ENCODE measurements at regions not wholly inside any gene's neighbourhood (a gene's known extent, or its start where the extent isn't known, plus 50 kb on each side); places are given as distances from the start of the nearest gene placed in this dataset.

DNA sequence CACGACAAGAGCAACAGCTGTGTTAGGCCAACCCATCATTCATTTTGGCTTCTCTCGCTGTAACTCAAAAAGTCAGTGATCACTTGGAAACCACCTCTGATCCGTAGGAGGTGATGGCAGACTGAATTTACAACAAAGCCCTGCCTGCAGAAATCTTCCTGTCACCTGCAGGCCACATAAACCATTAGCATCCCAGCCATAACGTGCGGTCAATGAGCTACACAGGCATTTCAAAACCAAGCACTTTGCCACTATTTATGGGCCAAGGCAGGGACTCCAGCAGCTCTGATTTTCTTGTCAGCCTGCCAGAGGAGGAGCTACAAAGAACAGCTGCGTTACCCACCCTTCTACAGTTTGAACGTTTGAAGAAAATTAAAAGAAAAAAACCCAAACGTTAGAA is 228.1 kb upstream of the PPARGC1A start:
- no peaks in the 10 kb centered on the region for H3K4me1 Mint-ChIP-seq (ENCODE audit: low read depth)
- H3K36me3 Mint-ChIP-seq (ENCODE audit: low read depth), result no peaks in the 10 kb centered on the region
- H3K4me3 Mint-ChIP-seq, result no peak overlapping the region
- peaks cover 2% of the 10 kb centered on the region for H3K27me3 Mint-ChIP-seq (ENCODE audit: low read depth)
- CTCF ChIA-PET, result no interaction called here
- no peaks in the 10 kb centered on the region for H3K9me3 Mint-ChIP-seq
- no peak overlapping the region for H3K27ac Mint-ChIP-seq
- intact Hi-C loops (cut with micrococcal nuclease), result no loop called here
- DNase-seq, result no peak

DNA sequence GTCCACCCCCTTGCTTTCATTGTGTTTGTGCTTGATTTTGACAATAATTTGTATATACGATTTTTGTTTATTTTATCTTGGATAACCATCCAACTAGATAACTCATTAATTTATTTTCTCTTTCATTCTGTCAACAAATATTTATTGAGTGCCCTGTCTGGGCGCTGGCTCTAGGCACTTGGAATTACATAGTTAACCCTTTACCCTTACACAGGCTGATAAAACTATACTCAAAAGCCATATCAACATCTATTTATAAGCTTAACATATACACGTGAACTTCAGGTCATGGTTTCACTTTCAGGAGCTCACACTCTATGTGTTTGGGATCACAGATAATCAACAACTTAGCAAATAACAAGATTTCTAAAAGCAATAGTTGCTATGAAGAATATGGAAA is 226.3 kb upstream of the PPARGC1A start:
- H3K4me1 Mint-ChIP-seq (ENCODE audit: low read depth), result no peaks in the 10 kb centered on the region
- H3K36me3 Mint-ChIP-seq (ENCODE audit: low read depth), result no peaks in the 10 kb centered on the region
- CTCF ChIA-PET, result no interaction called here
- intact Hi-C loops (cut with micrococcal nuclease), result no loop called here
- no peak for DNase-seq
- H3K9me3 Mint-ChIP-seq, result no peaks in the 10 kb centered on the region
- H3K27me3 Mint-ChIP-seq (ENCODE audit: low read depth), result peaks cover 2% of the 10 kb centered on the region
- H3K4me3 Mint-ChIP-seq, result no peak overlapping the region
- H3K27ac Mint-ChIP-seq, result no peak overlapping the region

DNA sequence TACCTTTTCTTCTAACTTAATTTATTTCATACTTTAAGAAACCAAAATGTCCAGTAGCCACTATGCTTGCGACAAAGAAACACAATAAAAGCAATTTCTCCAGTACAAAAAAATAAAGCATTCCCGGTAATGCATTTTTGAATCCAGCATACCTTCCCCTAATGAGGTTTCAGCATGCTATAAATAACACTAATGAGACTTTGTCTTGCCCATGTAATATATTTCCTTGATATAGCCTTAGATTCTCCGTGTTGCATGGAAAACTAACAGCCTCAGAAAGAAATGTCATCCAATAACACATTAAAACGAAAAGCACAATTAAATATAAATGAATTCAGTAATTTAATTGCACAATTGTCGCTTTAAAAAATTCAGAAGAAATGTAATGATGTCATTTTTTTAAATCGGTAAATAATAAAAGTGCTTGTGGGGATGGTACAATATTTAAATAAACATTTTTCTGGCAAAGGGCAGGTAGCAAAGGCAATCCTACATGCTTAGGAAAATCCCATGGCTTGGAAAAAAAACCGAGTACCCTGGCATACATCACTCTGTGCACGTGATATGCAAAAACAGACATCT is 225.2 kb upstream of the PPARGC1A start:
- Mint-ChIP-seq H3K36me3 (ENCODE audit: low read depth) (no peaks in the 10 kb centered on the region), H3K27me3 (ENCODE audit: low read depth) (peaks cover 2% of the 10 kb centered on the region), H3K4me1 (ENCODE audit: low read depth) (no peaks in the 10 kb centered on the region), H3K27ac (no peak overlapping the region), H3K4me3 (no peak overlapping the region), H3K9me3 (peaks cover under 1% of the 10 kb centered on the region)
- DNase-seq, result no peak
- intact Hi-C loops (cut with micrococcal nuclease), result no loop called here
- CTCF ChIA-PET, result no interaction called here

DNA sequence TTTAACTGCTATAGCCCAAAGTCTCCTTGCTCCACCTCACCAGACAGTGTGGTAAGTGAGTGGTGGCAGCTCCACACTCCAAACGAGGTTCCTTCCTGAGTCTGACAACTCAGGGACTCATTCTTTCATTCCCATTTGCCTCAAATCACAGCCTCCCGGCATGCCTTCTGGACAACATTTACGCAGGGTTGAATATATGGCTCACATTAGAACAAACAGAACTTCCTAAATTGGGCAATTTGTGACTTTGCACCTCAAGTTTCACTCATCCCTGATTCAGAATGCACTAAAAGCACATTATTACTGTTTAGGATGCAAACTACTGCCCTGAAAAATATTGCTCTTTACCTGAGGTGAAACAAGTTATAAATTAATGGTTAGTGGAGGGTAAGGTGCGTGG is 224.6 kb upstream of the PPARGC1A start:
- intact Hi-C loops (cut with micrococcal nuclease), result no loop called here
- Mint-ChIP-seq H3K27me3 (ENCODE audit: low read depth) (peaks cover 2% of the 10 kb centered on the region), H3K27ac (no peak overlapping the region), H3K36me3 (ENCODE audit: low read depth) (no peaks in the 10 kb centered on the region), H3K4me1 (ENCODE audit: low read depth) (no peaks in the 10 kb centered on the region), H3K4me3 (no peak overlapping the region), H3K9me3 (peaks cover 2% of the 10 kb centered on the region)
- CTCF ChIA-PET, result no interaction called here
- DNase-seq, result no peak

DNA sequence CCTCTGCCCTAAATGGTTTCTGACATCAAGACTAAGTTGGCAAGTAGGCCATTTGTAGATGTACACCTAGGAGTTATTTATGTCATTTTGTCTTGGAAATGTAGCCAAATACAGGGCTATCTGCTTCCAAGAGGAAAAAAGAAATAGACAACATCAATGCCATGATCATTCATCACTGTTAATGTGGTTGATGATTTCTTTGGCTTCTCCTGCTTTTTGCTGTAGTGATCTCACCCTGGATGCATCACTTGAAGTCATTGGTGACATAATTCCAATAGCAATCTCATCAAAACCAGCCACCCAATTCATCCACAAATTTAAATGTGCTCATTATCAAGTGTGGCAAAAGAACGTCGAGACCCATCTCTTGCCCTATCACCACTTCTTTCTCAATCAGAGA is 222.6 kb upstream of the PPARGC1A start:
- no peak overlapping the region for H3K27ac Mint-ChIP-seq
- intact Hi-C loops (cut with micrococcal nuclease), result no loop called here

DNA sequence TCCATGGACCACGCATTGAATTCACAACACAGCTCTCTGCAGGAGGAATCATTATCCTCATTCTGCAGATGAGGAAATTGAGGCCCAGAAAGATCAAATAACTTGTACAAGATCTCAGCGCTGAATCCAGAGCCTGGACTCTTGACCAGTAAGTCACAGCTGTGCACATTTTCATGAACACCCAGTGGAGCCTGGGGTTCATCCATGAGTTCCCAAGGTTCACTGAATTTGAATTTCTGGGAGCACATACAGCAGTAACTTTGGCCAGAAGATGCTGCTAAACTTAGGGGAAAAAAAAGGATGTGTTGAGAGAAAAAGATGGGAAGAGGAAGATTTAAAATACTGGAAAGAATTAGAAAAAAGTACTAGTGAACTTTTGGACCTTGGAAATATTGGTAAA is 218.7 kb upstream of the PPARGC1A start:
- Mint-ChIP-seq H3K4me3 (no peak overlapping the region), H3K4me1 (ENCODE audit: low read depth) (no peaks in the 10 kb centered on the region), H3K27ac (no peak overlapping the region), H3K27me3 (ENCODE audit: low read depth) (peaks cover under 1% of the 10 kb centered on the region), H3K36me3 (ENCODE audit: low read depth) (no peaks in the 10 kb centered on the region), H3K9me3 (peaks cover 4% of the 10 kb centered on the region)
- intact Hi-C loops (cut with micrococcal nuclease), result no loop called here
- CTCF ChIA-PET, result no interaction called here
- DNase-seq, result no peak

More for the DNA sequence above, 222.6 kb upstream of the PPARGC1A start:
- CTCF ChIA-PET, result no interaction called here
- DNase-seq, result no peak
- Mint-ChIP-seq H3K27me3 (ENCODE audit: low read depth) (peaks cover 2% of the 10 kb centered on the region), H3K4me1 (ENCODE audit: low read depth) (no peaks in the 10 kb centered on the region), H3K36me3 (ENCODE audit: low read depth) (no peaks in the 10 kb centered on the region), H3K4me3 (no peak overlapping the region), H3K9me3 (peaks cover 2% of the 10 kb centered on the region)

DNA sequence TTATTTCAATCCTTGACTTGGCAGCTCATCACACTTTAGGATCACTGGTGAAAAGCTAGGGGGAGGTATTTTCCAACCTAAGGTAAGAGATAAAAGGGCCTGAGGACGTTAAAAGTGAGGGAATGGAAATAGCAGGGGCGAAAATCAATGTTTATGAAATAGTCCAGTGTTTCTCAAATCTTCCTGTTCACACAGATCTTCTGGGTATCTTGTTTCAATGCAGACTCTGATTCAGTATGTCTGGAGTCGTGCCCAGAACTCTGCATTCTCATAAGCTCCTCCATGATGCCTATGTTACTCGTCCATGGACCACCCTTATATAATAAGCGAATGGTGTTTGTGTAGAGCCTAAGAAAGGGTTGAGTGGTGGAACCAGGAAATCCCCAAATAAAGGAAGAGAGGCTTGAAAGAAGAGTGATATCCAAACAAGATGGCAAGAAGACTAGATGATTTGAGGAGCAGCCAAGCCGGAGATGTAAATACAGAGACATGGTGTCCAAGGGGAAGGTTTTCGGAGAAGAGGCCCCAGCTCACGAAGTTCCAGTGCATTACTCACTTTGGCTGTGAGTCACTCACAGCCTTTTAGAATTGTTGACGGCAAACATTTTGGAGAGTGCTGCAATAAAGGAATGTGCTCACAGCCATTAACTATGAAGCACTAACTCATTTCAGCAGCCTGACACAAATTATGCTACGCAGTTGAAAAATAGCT is 215.6 kb upstream of the PPARGC1A start:
- CTCF ChIA-PET, result no interaction called here
- no peaks in the 10 kb centered on the region for H3K36me3 Mint-ChIP-seq (ENCODE audit: low read depth)
- no peaks in the 10 kb centered on the region for H3K27me3 Mint-ChIP-seq (ENCODE audit: low read depth)
- no peak overlapping the region for H3K4me3 Mint-ChIP-seq
- H3K9me3 Mint-ChIP-seq, result peaks cover 4% of the 10 kb centered on the region
- no peak for DNase-seq
- H3K4me1 Mint-ChIP-seq (ENCODE audit: low read depth), result no peaks in the 10 kb centered on the region
- intact Hi-C loops (cut with micrococcal nuclease), result no loop called here
- H3K27ac Mint-ChIP-seq, result no peak overlapping the region

DNA sequence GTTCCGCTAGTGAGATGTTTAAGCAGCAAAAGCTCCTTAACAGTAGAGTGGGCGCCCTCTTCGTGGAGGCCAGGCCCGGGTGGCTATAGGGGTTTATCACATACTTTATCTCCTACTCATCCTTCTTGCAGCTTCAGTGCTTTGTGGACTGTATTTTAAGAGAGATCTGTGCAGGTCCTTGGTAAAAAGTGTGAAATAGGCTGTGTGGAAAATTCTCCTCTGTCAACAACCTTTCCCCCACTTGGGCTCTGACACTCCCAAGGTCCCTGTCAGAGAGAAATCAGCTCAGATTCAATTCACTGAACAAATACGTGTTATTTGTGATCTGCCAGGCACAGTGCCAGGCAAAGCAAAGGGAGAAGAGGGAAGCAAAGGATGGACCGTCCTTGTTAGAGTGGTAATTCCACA is 214.3 kb upstream of the PPARGC1A start:
- Mint-ChIP-seq H3K27me3 (ENCODE audit: low read depth) (no peaks in the 10 kb centered on the region), H3K36me3 (ENCODE audit: low read depth) (no peaks in the 10 kb centered on the region), H3K4me1 (ENCODE audit: low read depth) (no peaks in the 10 kb centered on the region), H3K4me3 (no peak overlapping the region), H3K27ac (no peak overlapping the region), H3K9me3 (peaks cover 3% of the 10 kb centered on the region)
- no peak for DNase-seq
- CTCF ChIA-PET, result no interaction called here
- intact Hi-C loops (cut with micrococcal nuclease), result no loop called here

DNA sequence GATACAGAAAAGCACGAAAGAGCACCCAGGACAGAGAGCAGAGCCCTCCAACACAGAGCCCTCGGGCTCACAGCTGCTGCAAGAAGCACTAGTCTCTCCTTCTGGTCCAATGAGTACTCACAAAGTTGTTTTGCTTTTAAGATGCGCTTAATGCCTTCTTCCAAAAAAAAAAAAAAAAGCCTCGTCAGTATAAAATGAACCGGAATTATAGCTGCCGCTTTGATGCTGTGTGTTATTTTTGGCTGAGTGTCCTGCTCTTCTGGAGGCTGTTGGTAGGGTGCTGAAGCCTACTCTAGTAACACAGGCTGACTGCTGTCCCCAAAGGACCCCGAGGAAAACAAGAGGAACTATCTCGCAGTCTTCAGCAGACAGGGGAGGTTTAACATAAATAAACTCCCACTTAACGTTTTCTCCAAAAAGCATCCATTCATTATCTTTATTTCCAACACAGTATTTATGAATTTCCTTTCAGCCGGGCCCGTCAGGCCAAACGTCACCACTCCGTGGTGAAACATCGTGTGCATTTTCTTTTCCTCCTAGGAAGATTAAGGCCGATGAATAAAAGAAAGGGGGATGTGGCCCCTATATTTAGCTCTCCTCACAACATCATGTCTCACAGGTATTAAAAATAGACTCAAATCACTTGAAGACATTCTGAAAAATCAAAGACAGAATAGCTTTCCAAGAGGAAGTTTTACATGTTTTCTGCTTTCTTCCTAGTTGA is 213.7 kb upstream of the PPARGC1A start:
- H3K4me1 Mint-ChIP-seq (ENCODE audit: low read depth), result no peaks in the 10 kb centered on the region
- H3K27ac Mint-ChIP-seq, result no peak overlapping the region
- intact Hi-C loops (cut with micrococcal nuclease), result no loop called here
- no peak for DNase-seq
- H3K27me3 Mint-ChIP-seq (ENCODE audit: low read depth), result peaks cover 3% of the 10 kb centered on the region
- CTCF ChIA-PET, result interaction anchor here (1.4 kb wide), 1 partner anchor 8 kb away, joined by 3 read pairs; no protein-coding TSS in a partner anchor
- no peaks in the 10 kb centered on the region for H3K36me3 Mint-ChIP-seq (ENCODE audit: low read depth)
- no peak overlapping the region for H3K4me3 Mint-ChIP-seq
- H3K9me3 Mint-ChIP-seq, result peaks cover 3% of the 10 kb centered on the region

DNA sequence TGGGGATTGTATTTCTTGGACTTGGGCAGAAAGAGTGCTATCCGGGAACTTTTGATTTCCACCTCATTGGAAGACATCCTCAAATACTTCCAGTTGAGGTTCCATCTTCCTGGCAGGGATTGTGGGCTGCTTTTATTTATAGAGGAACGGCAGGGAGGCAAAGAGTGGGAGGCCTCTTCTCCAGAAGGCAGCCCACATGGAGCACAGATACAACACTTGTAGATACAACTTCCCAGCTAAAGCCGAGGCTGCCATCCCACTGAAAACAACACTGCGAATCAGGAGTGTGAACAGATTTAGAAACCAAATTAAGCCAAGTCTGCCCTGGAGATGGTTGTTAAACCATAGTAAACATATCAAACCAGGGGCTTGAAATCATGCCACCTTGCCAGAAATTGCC is 212.8 kb upstream of the PPARGC1A start:
- CTCF ChIA-PET, result interaction anchor here (1.4 kb wide), 1 partner anchor 9 kb away, joined by 3 read pairs; no protein-coding TSS in a partner anchor
- H3K4me3 Mint-ChIP-seq, result no peak overlapping the region
- intact Hi-C loops (cut with micrococcal nuclease), result no loop called here
- no peak for DNase-seq
- H3K4me1 Mint-ChIP-seq (ENCODE audit: low read depth), result no peaks in the 10 kb centered on the region
- peaks cover 3% of the 10 kb centered on the region for H3K9me3 Mint-ChIP-seq
- peaks cover 3% of the 10 kb centered on the region for H3K27me3 Mint-ChIP-seq (ENCODE audit: low read depth)
- no peaks in the 10 kb centered on the region for H3K36me3 Mint-ChIP-seq (ENCODE audit: low read depth)
- H3K27ac Mint-ChIP-seq, result no peak overlapping the region

DNA sequence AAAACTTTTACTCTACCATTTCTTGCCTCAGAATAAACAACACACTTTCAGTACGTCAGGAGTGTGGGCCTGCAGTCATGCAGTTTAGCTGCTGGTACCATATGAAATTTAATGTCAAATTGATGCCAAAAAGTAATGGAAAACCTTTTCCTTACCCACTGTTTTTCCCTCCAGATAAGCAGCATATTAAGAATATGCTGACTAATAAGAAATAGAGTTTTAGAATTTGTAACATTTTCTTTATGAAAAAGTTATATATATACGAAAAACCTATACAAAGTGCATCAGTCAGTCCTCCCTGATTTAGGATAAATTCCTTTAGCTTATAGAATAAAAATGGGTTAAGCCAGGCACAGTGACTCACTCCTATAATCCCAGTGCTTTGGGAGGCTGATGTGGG is 206.8 kb upstream of the PPARGC1A start:
- Mint-ChIP-seq H3K9me3 (no peaks in the 10 kb centered on the region), H3K4me1 (ENCODE audit: low read depth) (no peaks in the 10 kb centered on the region), H3K27ac (no peak overlapping the region), H3K27me3 (ENCODE audit: low read depth) (peaks cover 3% of the 10 kb centered on the region), H3K4me3 (no peak overlapping the region), H3K36me3 (ENCODE audit: low read depth) (no peaks in the 10 kb centered on the region)
- no peak for DNase-seq
- CTCF ChIA-PET, result no interaction called here
- intact Hi-C loops (cut with micrococcal nuclease), result no loop called here

DNA sequence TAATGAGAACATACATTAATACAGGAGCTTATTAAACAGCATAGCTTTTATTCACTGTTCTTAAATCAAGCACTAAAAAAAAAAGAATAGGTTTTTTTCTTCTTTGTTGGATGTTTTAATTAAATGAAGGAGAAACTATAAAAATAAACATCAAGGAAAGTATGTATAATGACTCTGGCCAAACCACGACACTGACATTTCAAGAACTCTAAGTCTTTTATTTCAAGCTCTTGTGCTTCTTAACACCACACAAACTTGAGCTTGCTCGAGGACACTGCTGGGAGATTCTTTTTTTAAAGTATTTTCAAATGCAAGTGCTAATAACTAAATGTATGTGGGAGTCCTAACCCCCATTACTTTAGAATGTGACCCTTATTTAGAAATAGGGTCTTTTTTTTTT is 204.9 kb upstream of the PPARGC1A start:
- no peaks in the 10 kb centered on the region for H3K4me1 Mint-ChIP-seq (ENCODE audit: low read depth)
- no peak overlapping the region for H3K27ac Mint-ChIP-seq
- no peaks in the 10 kb centered on the region for H3K9me3 Mint-ChIP-seq
- intact Hi-C loops (cut with micrococcal nuclease), result no loop called here
- no peak overlapping the region for H3K4me3 Mint-ChIP-seq
- no peaks in the 10 kb centered on the region for H3K36me3 Mint-ChIP-seq (ENCODE audit: low read depth)
- no peak for DNase-seq
- CTCF ChIA-PET, result no interaction called here
- H3K27me3 Mint-ChIP-seq (ENCODE audit: low read depth), result peaks cover 3% of the 10 kb centered on the region

DNA sequence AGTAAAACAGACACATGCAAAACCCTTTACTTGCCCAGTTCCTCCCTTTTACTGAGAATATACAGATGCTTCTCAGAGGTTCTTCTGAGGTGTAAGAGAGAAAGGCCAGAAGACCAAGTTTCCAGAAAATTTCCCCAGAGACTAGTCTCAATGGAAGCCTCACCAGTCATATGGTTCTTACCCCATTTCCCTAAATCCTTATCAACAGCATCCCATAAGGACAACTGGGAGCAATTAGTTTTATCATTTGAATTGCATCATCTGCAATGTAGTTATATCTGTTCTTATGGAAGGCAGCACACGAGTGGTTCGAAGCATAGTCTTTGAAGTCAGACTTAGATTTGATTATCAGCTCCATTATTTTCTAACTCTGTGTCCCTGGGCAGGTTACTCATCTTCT is 203.6 kb upstream of the PPARGC1A start:
- Mint-ChIP-seq H3K27ac (no peak overlapping the region), H3K4me1 (ENCODE audit: low read depth) (no peaks in the 10 kb centered on the region), H3K9me3 (no peaks in the 10 kb centered on the region), H3K36me3 (ENCODE audit: low read depth) (no peaks in the 10 kb centered on the region), H3K27me3 (ENCODE audit: low read depth) (no peaks in the 10 kb centered on the region), H3K4me3 (no peak overlapping the region)
- CTCF ChIA-PET, result interaction anchor here (0.6 kb wide), 1 partner anchor 328 kb away, joined by 3 read pairs; no protein-coding TSS in a partner anchor
- DNase-seq, result no peak
- intact Hi-C loops (cut with micrococcal nuclease), result no loop called here

Data from activated naive CD4-positive, alpha-beta T cell treated with anti-CD3 and anti-CD28 coated beads for 36 hours (primary cell).